Neural progenitor cell (in vitro differentiated cells): ENCODE measurements at regions not wholly inside any gene's neighbourhood (a gene's known extent, or its start where the extent isn't known, plus 50 kb on each side); places are given as distances from the start of the nearest gene placed in this dataset.
"Not testable (repeated sequence)": the region's sequence is repeated elsewhere in the genome, so short reads cannot be mapped to it uniquely, and the experiment has no call there.

Experiments used
- CTCF ChIP-seq: fragments of 200-600 bp; sonication (generic); IDR thresholded peaks from 2 replicates; pipeline ENCODE4 v1.5.1; 2017; ENCODE audit warnings: antibody characterized with exemption, mild to moderate bottlenecking
- EZH2 ChIP-seq: fragments of 200-600 bp; sonication (generic); IDR thresholded peaks from 2 replicates; pipeline ENCODE4 v1.6.1; 2017; ENCODE audit warnings: antibody characterized with exemption, mild to moderate bottlenecking, moderate library complexity
- EZH2phosphoT487 ChIP-seq: fragments of 200-600 bp; sonication (generic); IDR thresholded peaks from 2 replicates; pipeline ENCODE4 v1.6.1; 2017; ENCODE audit warnings: antibody characterized with exemption

GRCh38 chr2:58745334-58745733 is 504.2 kb upstream of the FANCL start:
- not testable (repeated sequence) for TF ChIP-seq EZH2phosphoT487, CTCF, EZH2
